Esophagus squamous epithelium (tissue), 5 donors: ENCODE measurements at regions not wholly inside any gene's neighbourhood (a gene's known extent, or its start where the extent isn't known, plus 50 kb on each side); places are given as distances from the start of the nearest gene placed in this dataset.

ENCODE experiments used
- DNase-seq: peaks from one replicate; lab custom pipeline; 2025; lab: John Stamatoyannopoulos, UW
- H3K27ac ChIP-seq, 4 donors: fragments of 200-600 bp; sonication (generic); one replicate each; pipeline ENCODE4 v1.5.1; 2016 to 2019; ENCODE audit warnings: mild to moderate bottlenecking in 1 of 4
- H3K27me3 ChIP-seq, 4 donors: fragments of 200-600 bp; sonication (generic); 1 replicate in 3 of 4; 2 replicates in 1 of 4; pipeline versions ENCODE4 v1.5.1 to v1.6.0; 2017 to 2021; ENCODE audit warnings: antibody characterized with exemption in 1 of 4
- H3K36me3 ChIP-seq, 3 donors: fragments of 200-600 bp; sonication (generic); one replicate each; pipeline ENCODE4 v1.5.1; 2016 to 2019
- H3K4me1 ChIP-seq, 3 donors: fragments of 200-600 bp; sonication (generic); one replicate each; pipeline ENCODE4 v1.5.1; 2017 to 2019
- H3K4me3 ChIP-seq, 4 donors: fragments of 200-600 bp; sonication (generic); 1 replicate in 3 of 4; 2 replicates in 1 of 4; pipeline ENCODE4 v1.5.1; 2016 to 2019; ENCODE audit warnings: mild to moderate bottlenecking in 2 of 4, moderate library complexity in 1 of 4
- H3K9me3 ChIP-seq, 3 donors: fragments of 200-600 bp; sonication (generic); one replicate each; pipeline ENCODE4 v1.5.1; 2016 to 2019
- CTCF ChIP-seq, 6 experiments: fragments of 450-650 bp in 4 of 6; fragments of 200-600 bp in 2 of 6; sonication (generic) in 2 of 6; IDR thresholded peaks; one replicate each; pipeline ENCODE4 v1.5.1; 2016 to 2019; ENCODE audit warnings: antibody characterized with exemption in 6 of 6, mild to moderate bottlenecking in 4 of 6, moderate library complexity in 4 of 6
- POLR2A ChIP-seq, 4 donors: fragments of 450-650 bp; IDR thresholded peaks; one replicate each; pipeline ENCODE4 v1.6.1; 2017; ENCODE audit warnings: antibody characterized with exemption in 4 of 4, mild to moderate bottlenecking in 4 of 4, moderate library complexity in 3 of 4
- WGBS, 2 donors: methylation state at CpG; one replicate each; pipeline ENCODE4 v1.1.5; 2018; 5-methylcytosine and 5-hydroxymethylcytosine counted together
- intact Hi-C: fragments of 100-400 bp; cut with DNase I; formaldehyde crosslinking; loops from one replicate; pipeline ENCODE4 v1.15.0; 2022
- donor health status: DM: yes; HTN: yes; CAD: no.

GRCh38 chr14:66141733-66142132 is 344.4 kb upstream of the CCDC196 start:
- intact Hi-C loops: no loop called here
- no CpG with 5 or more reads among the region's 2 CpGs for WGBS, 2 donors
- DNase-seq: no peak
- no peaks in the 10 kb centered on the region for H3K9me3 ChIP-seq
- no peaks in the 10 kb centered on the region for H3K4me1 ChIP-seq
- H3K27ac ChIP-seq: no peak overlapping the region
- H3K27me3 ChIP-seq: no peaks in the 10 kb centered on the region
- H3K36me3 ChIP-seq: no peaks in the 10 kb centered on the region
- no peak overlapping the region for H3K4me3 ChIP-seq
- TF ChIP-seq POLR2A (IDR thresholded peaks at IDR 0.05): no peak
- TF ChIP-seq CTCF (IDR thresholded peaks at IDR 0.05): no peak

- DNase-seq: no peak
- Histone ChIP-seq H3K27ac (no peak overlapping the region), H3K4me3 (no peak overlapping the region), H3K4me1 (no peaks in the 10 kb centered on the region), H3K9me3 (no peaks in the 10 kb centered on the region), H3K36me3 (no peaks in the 10 kb centered on the region), H3K27me3 (no peaks in the 10 kb centered on the region)
- WGBS, 2 donors: 70 to 83% methylated on average over 1 to 3 of the region's 6 CpGs
- intact Hi-C loops: no loop called here
- TF ChIP-seq CTCF (IDR thresholded peaks at IDR 0.05): no peak
- TF ChIP-seq POLR2A (IDR thresholded peaks at IDR 0.05): no peak
Observed at GRCh38 chr14:66143387-66144112, 342.6 kb upstream of the CCDC196 start.

GRCh38 chr14:66152302-66152701 is 333.9 kb upstream of the CCDC196 start:
- intact Hi-C loops: no loop called here
- TF ChIP-seq POLR2A (IDR thresholded peaks at IDR 0.05) (no peak), CTCF (IDR thresholded peaks at IDR 0.05) (no peak)
- H3K27ac ChIP-seq: no peak overlapping the region
- H3K27me3 ChIP-seq: no peaks in the 10 kb centered on the region
- H3K36me3 ChIP-seq: no peaks in the 10 kb centered on the region
- no peak for DNase-seq
- H3K4me3 ChIP-seq: no peak overlapping the region
- H3K9me3 ChIP-seq: no peaks in the 10 kb centered on the region
- peaks cover 0 to 9% (median 0%) of the 10 kb centered on the region in 3 donors for H3K4me1 ChIP-seq

- Histone ChIP-seq H3K4me3 (no peak overlapping the region), H3K36me3 (no peaks in the 10 kb centered on the region), H3K27me3 (no peaks in the 10 kb centered on the region), H3K27ac (no peak overlapping the region), H3K4me1 (peaks cover 0 to 9% (median 0%) of the 10 kb centered on the region in 3 donors), H3K9me3 (no peaks in the 10 kb centered on the region)
- no peak for TF ChIP-seq POLR2A (IDR thresholded peaks at IDR 0.05)
- TF ChIP-seq CTCF (IDR thresholded peaks at IDR 0.05): no peak
- DNase-seq: no peak
- intact Hi-C loops: no loop called here
- 35 to 47% methylated on average over 5 of the region's 5 CpGs for WGBS, 2 donors
Observed at GRCh38 chr14:66152747-66153146, 333.4 kb upstream of the CCDC196 start.

- 77 to 84% methylated on average over 3 of the region's 3 CpGs for WGBS, 2 donors
- intact Hi-C loops: no loop called here
- H3K4me1 ChIP-seq: no peaks in the 10 kb centered on the region
- H3K4me3 ChIP-seq: no peak overlapping the region
- H3K27ac ChIP-seq: no peak overlapping the region
- H3K9me3 ChIP-seq: no peaks in the 10 kb centered on the region
- no peaks in the 10 kb centered on the region for H3K36me3 ChIP-seq
- no peaks in the 10 kb centered on the region for H3K27me3 ChIP-seq
- no peak for TF ChIP-seq POLR2A (IDR thresholded peaks at IDR 0.05)
- no peak for DNase-seq
Observed at GRCh38 chr14:66163023-66163422, 323.1 kb upstream of the CCDC196 start.
